ENCODE measurements at regions not wholly inside any gene's neighbourhood (a gene's known extent, or its start where the extent isn't known, plus 50 kb on each side); places are given as distances from the start of the nearest gene placed in this dataset.
A peak's percentile ranks its signal among the peaks of the same experiment; 100 is the strongest.

DNA sequence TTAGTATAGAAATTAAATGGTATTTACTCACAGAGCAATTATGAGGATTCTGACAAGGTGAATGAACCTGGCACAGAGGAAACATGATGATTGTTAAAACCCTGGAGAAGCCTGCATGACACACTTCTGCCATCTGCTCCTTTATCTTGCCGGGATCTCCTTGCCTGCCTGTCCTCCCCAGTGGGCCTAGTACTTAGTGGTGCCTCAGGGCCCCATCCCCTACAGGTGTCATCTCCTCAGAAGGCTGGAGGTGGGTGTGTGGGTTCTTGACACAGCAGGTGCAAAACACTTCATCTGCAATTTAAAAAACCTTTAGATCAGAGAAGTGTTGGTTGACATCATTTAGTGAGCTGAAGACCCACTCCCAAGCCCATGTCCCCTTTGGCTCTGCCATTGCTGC, 261.2 kb downstream of the ADRA2A start:
- DNase-seq (ENCODE audit: low spot score): no peak
- TF ChIP-seq, protein P1, sequence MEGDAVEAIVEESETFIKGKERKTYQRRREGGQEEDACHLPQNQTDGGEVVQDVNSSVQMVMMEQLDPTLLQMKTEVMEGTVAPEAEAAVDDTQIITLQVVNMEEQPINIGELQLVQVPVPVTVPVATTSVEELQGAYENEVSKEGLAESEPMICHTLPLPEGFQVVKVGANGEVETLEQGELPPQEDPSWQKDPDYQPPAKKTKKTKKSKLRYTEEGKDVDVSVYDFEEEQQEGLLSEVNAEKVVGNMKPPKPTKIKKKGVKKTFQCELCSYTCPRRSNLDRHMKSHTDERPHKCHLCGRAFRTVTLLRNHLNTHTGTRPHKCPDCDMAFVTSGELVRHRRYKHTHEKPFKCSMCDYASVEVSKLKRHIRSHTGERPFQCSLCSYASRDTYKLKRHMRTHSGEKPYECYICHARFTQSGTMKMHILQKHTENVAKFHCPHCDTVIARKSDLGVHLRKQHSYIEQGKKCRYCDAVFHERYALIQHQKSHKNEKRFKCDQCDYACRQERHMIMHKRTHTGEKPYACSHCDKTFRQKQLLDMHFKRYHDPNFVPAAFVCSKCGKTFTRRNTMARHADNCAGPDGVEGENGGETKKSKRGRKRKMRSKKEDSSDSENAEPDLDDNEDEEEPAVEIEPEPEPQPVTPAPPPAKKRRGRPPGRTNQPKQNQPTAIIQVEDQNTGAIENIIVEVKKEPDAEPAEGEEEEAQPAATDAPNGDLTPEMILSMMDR (IDR thresholded peaks at IDR 0.05; ENCODE audit: extremely low read depth, missing control alignments): no peak

DNA sequence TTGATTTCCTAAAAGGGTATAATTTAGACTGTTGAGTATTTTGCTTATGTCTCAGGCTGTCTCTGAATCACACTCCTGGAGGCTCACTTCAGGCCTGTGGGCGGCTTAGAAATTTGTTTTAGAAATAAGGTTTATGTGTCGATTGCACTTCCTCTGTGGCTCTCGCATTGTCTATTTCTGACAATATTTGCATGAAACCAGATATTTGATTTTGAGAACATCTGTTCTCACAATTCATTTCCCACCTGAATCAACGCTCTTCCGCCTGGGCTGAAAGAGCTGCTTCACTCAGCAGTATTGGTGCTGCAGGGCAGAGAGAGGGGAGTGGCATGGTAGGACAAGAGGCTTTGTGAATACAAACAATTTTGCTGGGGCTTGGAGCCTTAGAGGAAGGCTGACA, 262.0 kb downstream of the ADRA2A start:
- peak; percentile 18 for DNase-seq (ENCODE audit: low spot score)

DNA sequence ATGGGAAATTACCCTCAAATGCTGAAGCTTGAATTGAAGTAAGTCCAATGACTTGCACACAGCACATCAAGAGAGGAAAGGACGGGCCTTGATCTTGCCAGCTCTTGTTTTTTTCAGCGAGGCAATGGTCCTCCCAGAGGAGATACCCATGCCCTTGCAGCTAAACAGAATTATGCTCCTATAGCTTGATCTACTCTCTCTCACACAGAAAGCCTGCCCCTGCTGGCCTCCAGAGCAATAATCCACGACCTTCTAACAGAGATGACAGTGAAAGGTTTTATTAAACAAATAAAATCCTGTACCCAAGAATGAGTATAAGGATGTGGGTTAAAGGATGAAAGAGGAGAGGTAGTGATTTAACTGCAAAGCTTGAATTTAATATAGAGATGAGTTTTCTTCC, 268.0 kb downstream of the ADRA2A start:
- TF ChIP-seq, protein P1 (IDR thresholded peaks at IDR 0.05; ENCODE audit: extremely low read depth, missing control alignments): no peak
- DNase-seq (ENCODE audit: low spot score): no peak

More for the DNA sequence above, 262.0 kb downstream of the ADRA2A start:
- TF ChIP-seq, protein P1 (IDR thresholded peaks at IDR 0.05; ENCODE audit: extremely low read depth, missing control alignments): no peak

DNA sequence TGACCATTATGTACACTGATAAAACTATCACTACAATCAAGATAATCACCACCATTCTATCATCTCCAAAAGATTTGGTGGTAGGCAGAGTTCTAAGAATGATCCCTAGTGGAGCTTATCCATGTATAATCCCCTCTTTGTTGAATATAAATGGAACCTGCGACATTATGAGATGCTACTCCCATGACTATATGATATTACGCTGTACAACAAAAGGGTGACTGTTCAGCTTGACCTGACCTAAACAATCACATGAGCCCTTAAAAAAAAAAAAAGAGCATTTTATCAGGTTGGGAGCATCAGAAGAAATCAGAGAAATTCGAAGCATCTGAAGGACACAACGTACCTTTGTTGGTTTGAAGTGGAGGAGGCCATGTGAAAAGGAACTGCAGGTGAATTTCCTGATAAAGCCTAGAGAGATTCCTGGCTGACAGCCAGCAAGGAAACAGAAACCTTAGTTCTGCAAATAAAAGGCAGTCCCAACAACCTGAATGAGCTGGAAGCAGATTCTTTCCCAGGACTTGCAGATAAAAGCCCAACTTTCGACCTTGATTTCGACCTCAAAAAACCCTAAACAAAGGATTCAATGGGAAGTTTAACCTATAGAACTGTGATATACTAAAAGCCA, 270.7 kb downstream of the ADRA2A start:
- no peak for DNase-seq (ENCODE audit: low spot score)
- TF ChIP-seq, protein P1 (IDR thresholded peaks at IDR 0.05; ENCODE audit: extremely low read depth, missing control alignments): no peak

DNA sequence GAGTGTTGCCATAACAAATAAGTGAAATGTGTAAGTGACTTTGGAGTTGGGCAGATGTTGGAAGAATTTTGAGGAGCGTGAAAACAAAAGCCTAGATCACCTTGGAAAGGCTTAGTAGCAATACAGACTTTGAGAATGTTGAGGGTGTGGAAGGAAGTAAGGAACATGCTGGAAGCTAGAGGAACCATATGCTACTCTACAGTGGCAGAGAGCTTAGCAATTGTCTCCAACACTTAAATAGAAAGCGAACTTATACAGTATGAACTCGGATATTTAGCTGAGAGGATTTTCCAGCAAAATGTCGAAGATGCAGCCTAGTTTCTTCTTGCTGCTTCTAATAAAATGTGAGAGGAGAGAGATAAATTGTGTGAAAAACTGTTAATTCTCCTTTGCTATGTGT, 271.2 kb downstream of the ADRA2A start:
- TF ChIP-seq, protein P1 (IDR thresholded peaks at IDR 0.05; ENCODE audit: extremely low read depth, missing control alignments): no peak

DNA sequence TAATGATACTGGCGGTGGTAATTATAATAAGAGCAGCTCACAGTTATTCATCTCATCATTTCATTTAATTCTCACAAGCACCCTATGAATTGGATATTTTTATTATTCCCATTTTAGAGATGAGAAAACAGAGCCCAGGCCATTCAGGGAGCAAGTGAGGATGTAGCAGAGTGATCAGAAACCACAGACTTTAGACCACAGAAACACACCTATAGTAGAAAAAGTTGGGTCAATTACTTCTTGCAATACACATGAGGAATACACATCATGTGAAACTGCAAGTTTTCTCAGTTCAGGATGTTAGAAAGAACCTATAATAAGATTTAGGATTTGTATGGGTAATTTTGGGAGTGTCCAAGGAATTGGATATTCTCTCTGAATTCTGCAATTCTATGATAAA, 278.0 kb downstream of the ADRA2A start:
- no peak for DNase-seq (ENCODE audit: low spot score)
- TF ChIP-seq, protein P1 (IDR thresholded peaks at IDR 0.05; ENCODE audit: extremely low read depth, missing control alignments): no peak

More for the DNA sequence above, 271.2 kb downstream of the ADRA2A start:
- DNase-seq (ENCODE audit: low spot score): no peak

DNA sequence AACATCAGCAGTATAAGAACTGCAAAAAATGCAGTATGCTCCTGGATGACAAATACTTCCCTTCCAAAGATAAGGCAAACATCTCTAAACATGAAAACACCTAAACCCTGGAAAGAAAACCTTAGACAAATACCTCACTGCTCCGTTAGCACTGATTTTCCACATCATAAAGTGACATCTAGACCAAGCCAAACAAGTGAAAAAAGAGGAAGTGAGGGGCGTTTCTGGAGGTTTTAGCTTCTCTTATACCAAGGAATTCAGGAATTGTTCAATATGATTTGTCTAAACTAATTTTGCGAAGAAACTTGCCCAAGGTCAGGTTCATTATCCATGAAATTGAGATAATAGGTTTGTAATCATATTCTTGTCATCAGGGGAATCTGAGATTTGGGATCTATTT, 279.7 kb downstream of the ADRA2A start:
- DNase-seq (ENCODE audit: low spot score): no peak
- TF ChIP-seq, protein P1 (IDR thresholded peaks at IDR 0.05; ENCODE audit: extremely low read depth, missing control alignments): no peak

Data from GM20000 (cell line).